Tibial nerve (tissue), 3 donors: ENCODE measurements at regions not wholly inside any gene's neighbourhood (a gene's known extent, or its start where the extent isn't known, plus 50 kb on each side); places are given as distances from the start of the nearest gene placed in this dataset.

Source experiments
- POLR2A ChIP-seq, 2 donors: fragments of 450-650 bp; IDR thresholded peaks; one replicate each; pipeline ENCODE4 v1.6.1; 2017; ENCODE audit warnings: antibody characterized with exemption in 2 of 2, mild to moderate bottlenecking in 2 of 2, moderate library complexity in 2 of 2
- TF ChIP-seq, protein P1 (sequence below), 5 experiments: fragments of 200-600 bp in 3 of 5; fragments of 450-650 bp in 2 of 5; sonication (generic) in 3 of 5; IDR thresholded peaks; one replicate each; pipeline ENCODE4 v1.5.1; 2016 to 2019; ENCODE audit warnings: antibody characterized with exemption in 5 of 5, mild to moderate bottlenecking in 3 of 5, moderate library complexity in 2 of 5

- TF ChIP-seq, protein P1, sequence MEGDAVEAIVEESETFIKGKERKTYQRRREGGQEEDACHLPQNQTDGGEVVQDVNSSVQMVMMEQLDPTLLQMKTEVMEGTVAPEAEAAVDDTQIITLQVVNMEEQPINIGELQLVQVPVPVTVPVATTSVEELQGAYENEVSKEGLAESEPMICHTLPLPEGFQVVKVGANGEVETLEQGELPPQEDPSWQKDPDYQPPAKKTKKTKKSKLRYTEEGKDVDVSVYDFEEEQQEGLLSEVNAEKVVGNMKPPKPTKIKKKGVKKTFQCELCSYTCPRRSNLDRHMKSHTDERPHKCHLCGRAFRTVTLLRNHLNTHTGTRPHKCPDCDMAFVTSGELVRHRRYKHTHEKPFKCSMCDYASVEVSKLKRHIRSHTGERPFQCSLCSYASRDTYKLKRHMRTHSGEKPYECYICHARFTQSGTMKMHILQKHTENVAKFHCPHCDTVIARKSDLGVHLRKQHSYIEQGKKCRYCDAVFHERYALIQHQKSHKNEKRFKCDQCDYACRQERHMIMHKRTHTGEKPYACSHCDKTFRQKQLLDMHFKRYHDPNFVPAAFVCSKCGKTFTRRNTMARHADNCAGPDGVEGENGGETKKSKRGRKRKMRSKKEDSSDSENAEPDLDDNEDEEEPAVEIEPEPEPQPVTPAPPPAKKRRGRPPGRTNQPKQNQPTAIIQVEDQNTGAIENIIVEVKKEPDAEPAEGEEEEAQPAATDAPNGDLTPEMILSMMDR (IDR thresholded peaks at IDR 0.05) = no peak
- no peak for TF ChIP-seq POLR2A (IDR thresholded peaks at IDR 0.05)
Measured at GRCh38 chr3:190183121-190183520, 62.4 kb upstream of the P3H2 start.
